Activated T-cell treated with anti-CD3 and anti-CD28 coated beads, Interleukin-2, amount 50 U/mL, for 48 hours (primary cell): ENCODE measurements at regions not wholly inside any gene's neighbourhood (a gene's known extent, or its start where the extent isn't known, plus 50 kb on each side); places are given as distances from the start of the nearest gene placed in this dataset.

Experiments
- DNase-seq, 2 experiments: peaks; one replicate each; pipeline ENCODE4 v3.0.0-alpha.2; 2020

- DNase-seq = no peak
These were observed 111.2 kb downstream of the NCOR2 start for GRCh38 chr12:124456133-124456651.

GRCh38 chr12:124455336-124455735 lies 112.1 kb downstream of the NCOR2 start:
- DNase-seq = no peak

DNA sequence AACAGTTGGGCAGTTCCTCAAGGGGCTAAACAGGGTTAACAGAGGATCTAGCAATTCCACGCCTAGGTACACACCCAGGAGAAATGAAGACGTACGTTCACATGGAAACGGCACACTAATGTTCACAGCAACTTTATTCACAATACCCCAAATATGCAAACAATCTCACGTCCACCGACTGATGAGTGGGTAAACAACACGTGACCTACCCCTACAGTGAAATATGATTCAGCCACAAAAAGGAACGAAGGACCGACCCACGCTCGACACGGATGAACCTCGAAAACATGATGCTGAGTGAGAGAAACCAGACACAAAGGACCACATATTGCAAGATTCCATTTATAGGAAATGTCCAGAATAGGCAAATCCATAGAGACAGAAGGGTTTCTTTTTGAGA lies 112.7 kb downstream of the NCOR2 start:
- DNase-seq = no peak

GRCh38 chr12:124454352-124454725 lies 113.1 kb downstream of the NCOR2 start:
- DNase-seq = no peak

DNA sequence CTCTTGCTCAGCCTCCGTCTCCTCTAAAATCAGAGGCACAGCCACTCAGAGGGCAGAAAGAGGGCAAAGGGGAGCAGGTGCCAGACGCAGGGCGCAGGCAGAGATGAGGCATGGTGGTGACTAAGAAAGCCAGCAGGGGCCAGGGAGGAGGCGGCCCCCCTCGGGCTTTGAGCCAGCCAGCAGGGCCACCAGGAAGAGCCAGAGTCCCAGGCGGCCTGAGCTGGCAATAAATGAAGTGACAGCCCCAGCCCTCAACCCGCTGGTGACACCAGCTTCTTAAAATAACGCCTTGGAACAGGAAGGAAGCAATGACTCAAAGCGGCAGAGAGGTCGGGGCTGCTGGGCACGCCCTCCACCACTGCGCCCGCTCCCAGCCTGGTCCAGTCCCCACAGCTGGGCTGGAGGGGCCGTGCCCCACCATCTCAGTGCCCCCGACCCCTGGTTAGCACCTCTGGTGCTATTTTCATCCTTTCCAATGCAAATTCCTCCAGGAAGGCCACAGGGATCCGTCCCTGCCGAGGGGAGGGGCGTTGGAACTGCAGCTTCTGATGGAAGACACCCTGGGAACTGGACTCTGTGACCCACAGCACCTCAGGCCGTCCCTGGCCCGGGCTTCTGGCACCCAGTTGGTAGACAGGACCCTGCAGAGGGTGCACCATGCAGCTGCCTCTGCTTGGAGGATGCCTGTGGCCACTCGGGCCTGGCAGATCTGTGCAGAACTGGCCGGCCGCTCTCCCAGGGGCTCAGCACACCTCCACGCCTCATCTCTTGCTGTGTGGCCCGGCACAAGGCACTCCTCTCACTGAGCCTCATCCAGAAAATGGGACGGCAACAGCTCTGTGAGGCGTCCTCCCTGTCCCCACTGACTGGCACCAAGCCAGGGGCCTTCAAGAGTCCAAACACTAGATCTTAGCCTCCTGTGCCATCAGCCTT lies 113.7 kb downstream of the NCOR2 start:
- peak; percentile 84 to 88 for DNase-seq

- no peak for DNase-seq
These were observed 114.7 kb downstream of the NCOR2 start for GRCh38 chr12:124452576-124453331.

- DNase-seq = no peak
These were observed 115.7 kb downstream of the NCOR2 start for GRCh38 chr12:124451637-124452243.

DNA sequence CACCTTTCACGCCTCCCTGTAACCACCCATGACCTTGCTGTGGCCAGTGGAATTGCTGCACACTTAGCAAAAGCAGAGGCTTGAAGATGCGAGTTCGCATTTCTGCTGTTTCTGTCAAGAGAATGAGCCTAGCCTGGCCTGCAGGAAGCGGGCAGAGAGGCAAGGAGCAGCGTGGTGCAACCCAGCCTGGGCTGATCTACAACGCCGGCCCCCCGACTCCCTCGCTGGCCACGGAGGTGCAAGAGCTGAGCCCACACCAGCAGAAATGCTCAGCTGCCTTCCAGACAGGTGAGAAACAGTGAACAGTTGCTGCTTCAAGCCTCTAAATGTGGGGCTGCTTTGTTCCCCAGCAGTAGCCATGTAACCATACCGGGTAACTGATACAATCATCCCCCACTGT lies 116.4 kb downstream of the NCOR2 start:
- no peak for DNase-seq

- DNase-seq = no peak
These were observed 117.0 kb downstream of the NCOR2 start for GRCh38 chr12:124450376-124450750.

- DNase-seq = no peak
These were observed 117.6 kb downstream of the NCOR2 start for GRCh38 chr12:124449623-124450375.

- DNase-seq = no peak
These were observed 118.3 kb downstream of the NCOR2 start for GRCh38 chr12:124448955-124449622.

DNA sequence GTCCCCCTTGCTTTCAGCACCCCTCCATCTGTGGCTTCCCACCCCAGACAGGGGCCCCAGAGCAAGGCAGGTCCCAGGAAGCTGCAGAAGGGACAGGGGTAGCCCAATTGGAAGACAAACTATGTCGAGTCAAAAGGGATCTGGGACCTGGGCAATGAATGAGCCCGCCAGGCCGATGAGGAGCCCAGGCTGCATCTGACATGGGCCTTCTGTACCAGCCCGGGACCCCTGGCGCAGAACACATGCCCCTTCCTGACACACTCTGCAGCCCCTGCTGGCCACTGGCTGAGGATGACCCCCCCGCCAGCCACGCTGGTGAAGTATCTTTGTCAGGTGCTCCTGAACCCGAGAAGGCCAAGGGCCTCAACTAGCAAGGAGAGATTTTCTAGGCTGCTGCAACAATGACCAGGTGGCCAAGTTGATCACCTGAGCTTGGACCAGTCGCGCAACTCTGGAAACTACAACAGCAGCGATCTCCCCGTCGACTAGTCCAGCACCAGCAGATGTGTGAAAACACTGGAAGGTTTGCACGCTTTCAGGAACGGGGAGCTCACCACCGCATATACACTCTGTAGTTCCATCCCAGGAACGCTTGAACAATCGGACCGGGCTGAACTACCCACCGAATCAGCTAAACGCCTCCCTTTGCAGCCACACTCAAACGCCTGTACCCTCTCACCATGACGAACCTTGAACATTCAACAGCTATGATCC lies 119.0 kb downstream of the NCOR2 start:
- DNase-seq = no peak

DNA sequence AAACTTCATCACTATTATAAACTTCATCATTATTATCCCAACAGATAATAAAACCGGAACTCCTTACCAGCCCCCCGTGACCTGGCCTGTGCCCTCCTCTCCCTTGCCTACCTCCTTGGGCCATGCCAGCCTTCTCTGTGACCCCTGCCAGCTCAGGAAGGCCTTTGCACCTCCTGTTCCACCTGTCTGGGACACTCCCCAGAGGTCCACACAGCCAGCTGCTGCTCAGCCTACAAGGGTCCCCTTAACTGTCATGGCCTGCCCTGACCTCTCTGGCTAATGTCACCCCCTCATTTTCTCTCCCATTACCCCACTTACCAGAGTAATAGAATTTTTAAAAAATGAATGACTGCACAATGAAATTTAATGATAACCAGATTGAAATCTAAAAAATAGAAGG lies 121.0 kb downstream of the NCOR2 start:
- DNase-seq = no peak

GRCh38 chr12:124445826-124446225 lies 121.6 kb downstream of the NCOR2 start:
- no peak for DNase-seq

- DNase-seq = no peak
These were observed 122.2 kb downstream of the NCOR2 start for GRCh38 chr12:124445121-124445718.

GRCh38 chr12:124443931-124444712 lies 123.3 kb downstream of the NCOR2 start:
- DNase-seq = no peak

DNA sequence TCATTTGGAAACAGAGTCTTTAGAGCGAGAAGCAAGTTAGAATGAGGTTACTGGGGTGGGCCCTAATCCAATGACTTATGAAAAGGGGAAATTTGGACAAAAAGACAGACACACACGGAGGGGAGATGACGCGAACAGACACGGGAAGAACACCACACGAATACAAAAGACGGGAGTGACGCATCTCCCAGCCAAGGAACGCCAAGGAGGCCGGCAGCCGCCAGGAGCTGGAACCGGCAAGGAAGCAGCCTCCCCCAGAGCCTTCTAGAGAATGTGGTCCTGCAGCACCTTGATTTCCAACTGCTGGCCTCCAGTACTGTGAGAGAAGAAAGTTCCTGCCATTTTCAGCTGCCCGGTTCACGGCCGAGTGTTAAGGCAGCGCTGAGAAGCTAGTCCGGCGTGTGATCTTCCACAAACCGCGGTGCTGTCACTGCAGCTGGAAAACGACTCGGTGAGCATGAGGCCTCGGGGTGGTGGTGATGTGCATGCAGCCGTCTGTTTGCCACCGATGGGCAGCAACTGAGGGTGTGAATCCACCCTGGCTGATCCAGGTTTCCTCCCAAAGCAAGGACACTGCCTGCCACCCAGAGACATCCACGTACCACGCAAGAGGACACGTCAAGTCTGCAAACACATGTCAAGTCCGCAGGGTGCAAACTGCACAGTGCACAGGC lies 124.5 kb downstream of the NCOR2 start:
- DNase-seq = no peak

GRCh38 chr12:124442281-124442680 lies 125.1 kb downstream of the NCOR2 start:
- DNase-seq = no peak

GRCh38 chr12:124441443-124442194 lies 125.8 kb downstream of the NCOR2 start:
- DNase-seq = no peak
